Upper lobe of left lung (tissue), 6 donors: ENCODE measurements at regions not wholly inside any gene's neighbourhood (a gene's known extent, or its start where the extent isn't known, plus 50 kb on each side); places are given as distances from the start of the nearest gene placed in this dataset.
A peak's percentile ranks its signal among the peaks of the same experiment; 100 is the strongest.

Experiments
- ATAC-seq, 2 donors: fragments of 200-7000 bp; cut with Tn5 transposase; one replicate each; pipeline ENCODE4 v1.9.1; 2022; ENCODE audit warnings: mild to moderate bottlenecking in 2 of 2, moderate library complexity in 2 of 2; ENCODE audit not compliant: low FRiP score in 2 of 2
- DNase-seq, 2 donors: peaks; one replicate each; pipeline ENCODE4 v3.0.0-alpha.2; 2019 to 2020
- H3K27ac ChIP-seq, 4 donors: fragments of 200-600 bp; sonication (generic); one replicate each; pipeline ENCODE4 v1.5.1; 2016 to 2019
- H3K27me3 ChIP-seq, 4 donors: fragments of 200-600 bp; sonication (generic); one replicate each; pipeline ENCODE4 v1.5.1; 2017 to 2019
- H3K36me3 ChIP-seq, 4 donors: fragments of 200-600 bp; sonication (generic); one replicate each; pipeline ENCODE4 v1.5.1; 2016 to 2019
- H3K4me1 ChIP-seq, 4 donors: fragments of 200-600 bp; sonication (generic); one replicate each; pipeline ENCODE4 v1.5.1; 2018 to 2019
- H3K4me3 ChIP-seq, 4 donors: fragments of 200-600 bp; sonication (generic); one replicate each; pipeline ENCODE4 v1.5.1; 2017 to 2019; ENCODE audit warnings: mild to moderate bottlenecking in 2 of 4, moderate library complexity in 1 of 4
- H3K9me3 ChIP-seq, 4 donors: fragments of 200-600 bp; sonication (generic); one replicate each; pipeline ENCODE4 v1.5.1; 2018 to 2019
- CTCF ChIP-seq, 6 experiments: fragments of 450-650 bp in 4 of 6; fragments of 200-600 bp in 2 of 6; sonication (generic) in 2 of 6; IDR thresholded peaks; one replicate each; pipeline ENCODE4 v1.5.1; 2016 to 2019; ENCODE audit warnings: antibody characterized with exemption in 6 of 6
- EP300 ChIP-seq, 4 donors: sonication (generic); formaldehyde crosslinking; IDR thresholded peaks; one replicate each; pipeline ENCODE4 v1.5.1; 2017; ENCODE audit warnings: antibody characterized with exemption in 4 of 4, control low read depth in 2 of 4
- POLR2A ChIP-seq, 4 donors: fragments of 450-650 bp; IDR thresholded peaks; one replicate each; pipeline ENCODE4 v1.5.1; 2016 to 2017; ENCODE audit warnings: antibody characterized with exemption in 4 of 4, mild to moderate bottlenecking in 2 of 4
- POLR2AphosphoS5 ChIP-seq, 2 donors: sonication (generic); formaldehyde crosslinking; IDR thresholded peaks; one replicate each; pipeline ENCODE4 v1.5.1; 2017; ENCODE audit warnings: antibody characterized with exemption in 2 of 2
- WGBS, 2 donors: methylation state at CpG; one replicate each; pipeline ENCODE4 v1.1.5; 2017 to 2018; 5-methylcytosine and 5-hydroxymethylcytosine counted together
- donor health status: DM: no; HTN: no; CAD: no; lungs with moderate emphysema.
- donor health status: DM: no; HTN: yes; CAD: no; lungs with severe emphysema.

- ATAC-seq (no peak), DNase-seq (no peak)
- Histone ChIP-seq H3K4me1 (no peaks in the 10 kb centered on the region), H3K27ac (no peak overlapping the region), H3K36me3 (no peaks in the 10 kb centered on the region), H3K4me3 (no peak overlapping the region), H3K9me3 (peaks cover 0 to 10% (median 0%) of the 10 kb centered on the region in 4 donors), H3K27me3 (no peaks in the 10 kb centered on the region)
- 66 to 78% methylated on average over 3 to 4 of the region's 4 CpGs for WGBS, 2 donors
- TF ChIP-seq POLR2AphosphoS5 (IDR thresholded peaks at IDR 0.05) (no peak), EP300 (IDR thresholded peaks at IDR 0.05) (no peak), CTCF (IDR thresholded peaks at IDR 0.05) (no peak), POLR2A (IDR thresholded peaks at IDR 0.05) (no peak)
Observed at GRCh38 chrX:57848857-57849256, 61.4 kb downstream of the ZXDA start.

GRCh38 chrX:57822818-57823217, 87.4 kb downstream of the ZXDA start:
- TF ChIP-seq POLR2AphosphoS5 (IDR thresholded peaks at IDR 0.05) (no peak), EP300 (IDR thresholded peaks at IDR 0.05) (no peak), POLR2A (IDR thresholded peaks at IDR 0.05) (no peak), CTCF (IDR thresholded peaks at IDR 0.05) (no peak)
- no peaks in the 10 kb centered on the region for H3K9me3 ChIP-seq
- no peak overlapping the region for H3K27ac ChIP-seq
- H3K4me1 ChIP-seq = peaks cover 0 to 3% (median 0%) of the 10 kb centered on the region in 4 donors
- WGBS, 2 donors = 59 to 60% methylated on average over 1 to 4 of the region's 4 CpGs
- ATAC-seq = no peak
- H3K27me3 ChIP-seq = no peaks in the 10 kb centered on the region
- DNase-seq = no peak
- no peak overlapping the region for H3K4me3 ChIP-seq
- no peaks in the 10 kb centered on the region for H3K36me3 ChIP-seq

- no peaks in the 10 kb centered on the region for H3K36me3 ChIP-seq
- H3K4me1 ChIP-seq = peaks cover 0 to 3% (median 0%) of the 10 kb centered on the region in 4 donors
- H3K4me3 ChIP-seq = peak overlapping the region in 1 of 4 donors; percentile 21
- H3K9me3 ChIP-seq = no peaks in the 10 kb centered on the region
- DNase-seq (no peak), ATAC-seq (no peak)
- TF ChIP-seq POLR2A (IDR thresholded peaks at IDR 0.05) (no peak), POLR2AphosphoS5 (IDR thresholded peaks at IDR 0.05) (no peak), CTCF (IDR thresholded peaks at IDR 0.05) (no peak), EP300 (IDR thresholded peaks at IDR 0.05) (no peak)
- WGBS, 2 donors = 52 to 72% methylated on average over 8 of the region's 8 CpGs
- no peaks in the 10 kb centered on the region for H3K27me3 ChIP-seq
- H3K27ac ChIP-seq = no peak overlapping the region
Observed at GRCh38 chrX:57822398-57822797, 87.9 kb downstream of the ZXDA start.

GRCh38 chrX:57821703-57822387, 88.4 kb downstream of the ZXDA start:
- TF ChIP-seq CTCF (IDR thresholded peaks at IDR 0.05) (peak; percentile 44 to 81 (median 64)), POLR2AphosphoS5 (IDR thresholded peaks at IDR 0.05) (no peak)
- H3K36me3 ChIP-seq = no peaks in the 10 kb centered on the region
- peaks cover 0 to 3% (median 0%) of the 10 kb centered on the region in 4 donors for H3K4me1 ChIP-seq
- H3K27me3 ChIP-seq = no peaks in the 10 kb centered on the region
- no peaks in the 10 kb centered on the region for H3K9me3 ChIP-seq
- ATAC-seq (peak in 1 of 2 donors; percentile 85), DNase-seq (no peak)
- H3K4me3 ChIP-seq = peak overlapping the region in 1 of 4 donors; percentile 21
- no peak overlapping the region for H3K27ac ChIP-seq
- WGBS, 2 donors = 31 to 34% methylated on average over 6 to 8 of the region's 8 CpGs

- no peaks in the 10 kb centered on the region for H3K27me3 ChIP-seq
- TF ChIP-seq POLR2AphosphoS5 (IDR thresholded peaks at IDR 0.05) (no peak), CTCF (IDR thresholded peaks at IDR 0.05) (peak in 2 of 6 experiments; percentile 11 to 15), EP300 (IDR thresholded peaks at IDR 0.05) (no peak), POLR2A (IDR thresholded peaks at IDR 0.05) (no peak)
- peaks cover 0 to 3% (median 0%) of the 10 kb centered on the region in 4 donors for H3K4me1 ChIP-seq
- 11 to 33% methylated on average over 2 of the region's 2 CpGs for WGBS, 2 donors
- H3K9me3 ChIP-seq = peaks cover 0 to 6% (median 0%) of the 10 kb centered on the region in 4 donors
- ATAC-seq (no peak), DNase-seq (no peak)
- no peak overlapping the region for H3K4me3 ChIP-seq
- H3K27ac ChIP-seq = no peak overlapping the region
- no peaks in the 10 kb centered on the region for H3K36me3 ChIP-seq
Observed at GRCh38 chrX:57817302-57817701, 93.0 kb downstream of the ZXDA start.
